RWPE2 (cell line): ENCODE measurements at regions not wholly inside any gene's neighbourhood (a gene's known extent, or its start where the extent isn't known, plus 50 kb on each side); places are given as distances from the start of the nearest gene placed in this dataset.

Source experiments
- ATAC-seq: fragments of 200-7000 bp; cut with Tn5 transposase; 3 replicates; pipeline ENCODE4 v1.9.1; 2021; ENCODE audit warnings: low read depth
- DNase-seq: peaks from one replicate; pipeline ENCODE4 v3.0.0-alpha.2; 2020; ENCODE audit warnings: low spot score
- H3K27ac ChIP-seq: fragments of 450-650 bp; 2 replicates; pipeline ENCODE4 v1.5.1; 2017; ENCODE audit warnings: mild to moderate bottlenecking; ENCODE audit not compliant: poor library complexity, severe bottlenecking
- H3K27me3 ChIP-seq: fragments of 250-450 bp; sonication (Bioruptor Pico); 2 replicates; pipeline ENCODE4 v1.5.1; 2021; ENCODE audit warnings: mild to moderate bottlenecking, moderate library complexity; ENCODE audit not compliant: insufficient read depth, poor library complexity, severe bottlenecking
- H3K36me3 ChIP-seq: fragments of 250-450 bp; sonication (Bioruptor Pico); 2 replicates; pipeline ENCODE4 v1.5.1; 2020; ENCODE audit warnings: low read depth, mild to moderate bottlenecking, moderate library complexity
- H3K4me1 ChIP-seq: fragments of 250-450 bp; sonication (Bioruptor Pico); 2 replicates; pipeline ENCODE4 v1.5.1; 2021; ENCODE audit warnings: mild to moderate bottlenecking, moderate library complexity; ENCODE audit not compliant: insufficient read depth, poor library complexity, severe bottlenecking
- H3K4me3 ChIP-seq: fragments of 250-450 bp; sonication (Bioruptor Pico); 2 replicates; pipeline ENCODE4 v1.5.1; 2021; ENCODE audit warnings: mild to moderate bottlenecking, moderate library complexity; ENCODE audit not compliant: severe bottlenecking
- H3K9me3 ChIP-seq: fragments of 250-450 bp; sonication (Bioruptor Pico); 2 replicates; pipeline ENCODE4 v1.5.1; 2021; ENCODE audit warnings: mild to moderate bottlenecking, moderate library complexity; ENCODE audit not compliant: severe bottlenecking
- CTCF ChIP-seq: fragments of 450-650 bp; IDR thresholded peaks from one replicate; pipeline ENCODE4 v1.5.1; 2017; ENCODE audit warnings: mild to moderate bottlenecking, moderate library complexity; ENCODE audit not compliant: poor library complexity, severe bottlenecking

GRCh38 chrX:28472926-28473325 is 114.3 kb upstream of the IL1RAPL1 start:
- Histone ChIP-seq H3K9me3 (no peaks in the 10 kb centered on the region), H3K27ac (no peak overlapping the region), H3K4me3 (no peak overlapping the region), H3K36me3 (no peaks in the 10 kb centered on the region), H3K4me1 (no peaks in the 10 kb centered on the region), H3K27me3 (no peaks in the 10 kb centered on the region)
- no peak for DNase-seq
- no peak for TF ChIP-seq CTCF
- ATAC-seq: no peak

- Histone ChIP-seq H3K27me3 (no peaks in the 10 kb centered on the region), H3K4me3 (no peak overlapping the region), H3K27ac (no peak overlapping the region), H3K4me1 (no peaks in the 10 kb centered on the region), H3K9me3 (no peaks in the 10 kb centered on the region), H3K36me3 (no peaks in the 10 kb centered on the region)
- ATAC-seq (no peak), DNase-seq (no peak)
- no peak for TF ChIP-seq CTCF
Measured at GRCh38 chrX:28487818-28488217, 99.4 kb upstream of the IL1RAPL1 start.

- Histone ChIP-seq H3K4me3 (no peak overlapping the region), H3K4me1 (no peaks in the 10 kb centered on the region), H3K27me3 (no peaks in the 10 kb centered on the region), H3K36me3 (no peaks in the 10 kb centered on the region), H3K27ac (no peak overlapping the region), H3K9me3 (no peaks in the 10 kb centered on the region)
- ATAC-seq (no peak), DNase-seq (no peak)
- no peak for TF ChIP-seq CTCF
Measured at GRCh38 chrX:28491322-28491721, 95.9 kb upstream of the IL1RAPL1 start.

- no peak overlapping the region for H3K27ac ChIP-seq
Measured at GRCh38 chrX:28491941-28492340, 95.3 kb upstream of the IL1RAPL1 start.

More at GRCh38 chrX:28491941-28492340, 95.3 kb upstream of the IL1RAPL1 start:
- Histone ChIP-seq H3K9me3 (no peaks in the 10 kb centered on the region), H3K4me3 (no peak overlapping the region), H3K36me3 (no peaks in the 10 kb centered on the region), H3K27me3 (no peaks in the 10 kb centered on the region), H3K4me1 (no peaks in the 10 kb centered on the region)
- no peak for DNase-seq
- ATAC-seq: no peak
- no peak for TF ChIP-seq CTCF
